Activated CD4-positive, alpha-beta T cell treated with anti-CD3 and anti-CD28 coated beads, Interleukin-2, amount 50 U/mL, for 24 hours (primary cell): ENCODE measurements at regions not wholly inside any gene's neighbourhood (a gene's known extent, or its start where the extent isn't known, plus 50 kb on each side); places are given as distances from the start of the nearest gene placed in this dataset.

Experiments used
- DNase-seq, 2 donors: peaks; one replicate each; pipeline ENCODE4 v3.0.0-alpha.2; 2020; ENCODE audit warnings: low read depth in 1 of 2, low spot score in 1 of 2

DNA sequence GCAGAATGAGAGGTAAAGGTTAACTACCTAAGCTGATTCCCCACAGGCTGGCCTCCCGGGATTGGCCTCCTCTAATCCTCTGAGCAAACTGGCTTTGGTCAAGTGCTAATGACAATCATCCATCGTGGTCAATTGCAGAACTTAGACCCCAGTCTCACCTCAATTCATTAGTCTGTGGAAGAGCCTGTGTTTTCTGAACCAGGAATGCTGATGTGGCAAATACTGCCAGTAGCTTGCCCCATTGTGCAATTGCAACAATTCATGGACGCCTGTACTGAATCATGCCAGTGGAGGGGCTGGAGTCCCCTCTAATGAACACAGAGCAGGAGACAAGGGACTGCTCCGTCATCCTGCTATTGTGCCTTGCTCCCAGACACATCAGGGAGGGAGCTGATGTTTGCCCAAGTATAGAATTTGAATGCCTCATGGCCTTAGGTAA lies 1256.5 kb downstream of the EFNB2 start:
- DNase-seq, result no peak

DNA sequence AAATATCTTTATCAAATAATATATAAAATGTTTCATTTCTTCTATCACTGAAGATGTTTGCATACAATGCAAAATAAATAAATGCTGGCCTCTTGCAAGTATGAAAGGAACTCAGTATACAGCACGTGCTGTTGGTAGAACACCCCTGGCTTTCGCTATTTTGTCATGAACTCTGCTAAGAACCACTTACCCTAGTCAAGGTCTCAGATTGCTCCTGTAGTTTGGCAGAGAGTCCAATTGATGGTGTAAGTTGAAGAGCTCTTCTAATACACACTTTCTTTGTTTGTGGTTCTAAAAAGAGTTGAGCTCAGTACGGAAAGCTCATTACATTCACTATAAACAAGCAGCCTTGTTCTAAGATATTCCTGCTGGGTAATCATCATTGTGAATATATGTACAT lies 1258.9 kb downstream of the EFNB2 start:
- DNase-seq, result no peak

DNA sequence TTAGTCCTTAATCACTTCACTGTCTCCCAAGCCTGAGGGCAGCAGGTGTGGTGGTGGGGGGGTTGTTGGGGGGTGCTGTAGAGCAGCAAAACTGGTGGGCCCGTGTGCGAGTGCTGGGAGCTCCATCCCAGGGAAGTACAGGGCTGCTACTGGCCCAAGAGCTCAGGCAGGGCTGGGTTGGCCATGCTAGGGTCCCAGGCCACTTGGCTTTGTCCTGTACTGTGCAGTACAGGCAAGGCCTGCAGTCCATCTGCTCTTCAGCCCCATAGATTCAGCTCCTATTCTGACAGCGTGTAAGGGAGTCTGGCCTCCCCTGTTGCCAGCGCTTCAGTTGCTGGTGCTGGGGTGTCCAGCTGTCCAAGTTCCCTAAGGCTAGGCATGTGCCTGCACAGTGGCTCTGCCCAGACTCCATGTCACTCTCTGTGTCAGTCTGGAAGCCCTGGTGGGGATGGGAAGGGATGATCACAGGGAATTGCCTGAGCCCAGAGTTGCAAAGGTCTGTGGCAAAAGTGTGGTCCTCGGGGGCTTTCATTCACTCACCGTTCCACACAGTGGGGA lies 1261.7 kb downstream of the EFNB2 start:
- no peak for DNase-seq

DNA sequence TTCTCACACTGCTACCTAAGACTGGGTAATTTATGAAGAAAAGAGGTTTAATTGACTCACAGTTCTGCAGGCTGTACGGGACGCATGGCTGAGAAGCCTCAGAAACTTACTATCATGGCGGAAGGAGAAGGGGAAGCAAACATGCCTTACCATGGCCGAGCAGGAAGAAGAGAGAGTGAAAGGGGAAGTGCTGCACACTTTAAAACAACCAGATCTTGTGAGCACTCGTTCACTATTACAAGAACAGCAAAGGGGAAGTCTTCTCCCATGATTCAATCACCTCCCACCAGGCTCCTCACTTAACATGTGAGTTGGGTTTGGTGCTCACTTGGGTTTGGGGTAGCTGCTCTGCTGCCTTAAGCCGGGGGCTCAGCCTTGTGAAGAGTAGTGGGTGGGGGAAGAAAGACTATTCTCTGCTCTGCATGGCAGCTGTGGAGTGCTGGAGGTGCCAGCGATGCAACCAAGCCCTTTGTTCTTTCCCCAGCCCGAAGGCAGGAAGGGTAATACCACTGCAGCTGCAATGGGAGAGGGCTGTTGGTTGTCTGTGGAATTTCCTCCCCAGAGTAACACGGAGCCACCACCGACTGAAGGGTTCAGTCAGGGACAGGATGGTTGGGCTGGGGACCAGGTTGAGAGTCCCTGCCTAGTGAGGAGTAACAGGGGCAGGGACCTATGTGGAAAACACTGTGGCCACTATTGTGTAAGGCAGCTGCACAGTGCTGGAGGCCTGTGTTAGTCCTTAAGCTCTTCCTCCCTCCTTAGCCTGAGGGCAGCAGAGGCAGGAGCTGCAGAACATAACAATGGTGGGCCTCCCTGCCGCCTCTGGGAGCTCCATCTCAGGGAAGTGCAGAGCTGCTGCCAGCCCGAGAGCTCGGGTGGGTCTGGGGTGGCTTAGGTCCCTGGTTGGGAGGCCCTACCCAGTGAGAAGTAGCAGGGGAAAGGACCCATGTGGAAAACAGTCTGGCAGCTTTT lies 1262.5 kb downstream of the EFNB2 start:
- DNase-seq, result no peak

DNA sequence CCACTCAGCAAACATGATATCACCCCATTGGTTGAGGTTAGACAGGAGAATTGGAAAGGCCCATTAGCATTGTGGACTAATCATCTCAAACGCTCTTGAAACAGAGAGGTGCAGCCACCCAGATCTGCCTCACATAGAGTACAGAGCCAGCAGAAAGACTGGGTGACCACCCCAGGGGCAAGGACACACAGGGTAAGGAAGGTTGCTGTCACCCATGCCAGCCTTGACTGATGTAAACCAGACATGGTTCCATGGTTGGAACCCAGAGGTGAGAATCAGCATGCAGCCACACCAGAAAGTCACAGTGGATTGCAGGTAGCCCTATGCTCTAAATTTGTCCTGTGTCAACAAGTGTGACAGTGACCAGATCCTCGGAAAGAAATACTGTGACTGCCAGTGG lies 1268.8 kb downstream of the EFNB2 start:
- no peak for DNase-seq

DNA sequence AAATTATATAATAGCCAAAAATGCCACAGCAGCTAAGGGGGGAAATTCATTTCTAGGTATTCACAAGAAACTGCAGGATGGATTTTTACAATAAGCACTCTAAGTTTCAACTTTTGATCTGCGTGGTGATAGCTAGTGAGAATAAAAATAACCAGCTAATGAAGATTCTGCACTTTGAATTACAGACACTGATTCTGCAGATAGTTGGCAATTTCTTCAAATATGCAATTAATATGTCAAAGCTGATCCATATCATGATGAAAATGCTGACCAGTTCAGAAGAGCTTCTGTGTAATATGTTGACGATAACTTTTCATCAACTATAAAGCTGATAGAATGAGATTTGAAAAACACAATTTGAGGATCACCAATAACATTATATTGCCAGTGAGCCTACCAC lies 1272.9 kb downstream of the EFNB2 start:
- no peak for DNase-seq

DNA sequence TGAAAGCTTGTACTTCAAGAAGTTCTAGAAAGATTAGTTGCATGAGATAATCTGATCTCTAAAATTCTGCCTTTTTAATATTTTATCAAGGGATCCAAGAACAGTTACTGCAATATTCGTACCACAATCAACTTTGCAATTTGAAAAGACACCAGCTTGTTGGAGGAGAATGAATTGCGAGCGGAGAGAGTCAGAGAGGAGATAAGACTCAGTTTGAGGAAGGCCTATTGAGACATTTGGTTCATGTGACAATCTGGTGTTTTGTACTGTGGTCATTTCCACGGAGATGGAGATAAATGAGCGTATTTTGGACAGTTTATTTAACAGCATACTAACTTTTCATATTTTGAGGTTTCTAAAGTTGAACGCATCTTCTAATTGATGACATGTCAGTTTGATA lies 1276.0 kb downstream of the EFNB2 start:
- no peak for DNase-seq

DNA sequence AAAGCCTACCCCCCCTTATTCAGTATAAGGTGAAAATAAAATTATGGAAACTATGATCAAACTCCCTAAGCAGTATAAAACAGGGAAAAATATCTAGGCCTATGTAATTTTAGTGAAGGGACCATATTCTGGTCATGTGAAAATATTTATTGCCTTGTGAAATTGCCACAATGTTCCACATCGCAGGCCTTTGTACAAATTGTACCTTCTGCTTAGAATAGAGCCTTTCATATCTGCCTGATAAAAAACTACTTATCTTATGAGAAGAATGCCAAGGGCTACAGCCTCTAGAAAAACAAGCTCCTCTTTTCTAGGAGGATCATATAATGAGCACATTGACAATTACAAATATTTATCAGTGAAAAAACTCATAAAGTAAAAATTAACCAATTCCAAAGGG lies 1280.0 kb downstream of the EFNB2 start:
- DNase-seq, result no peak

DNA sequence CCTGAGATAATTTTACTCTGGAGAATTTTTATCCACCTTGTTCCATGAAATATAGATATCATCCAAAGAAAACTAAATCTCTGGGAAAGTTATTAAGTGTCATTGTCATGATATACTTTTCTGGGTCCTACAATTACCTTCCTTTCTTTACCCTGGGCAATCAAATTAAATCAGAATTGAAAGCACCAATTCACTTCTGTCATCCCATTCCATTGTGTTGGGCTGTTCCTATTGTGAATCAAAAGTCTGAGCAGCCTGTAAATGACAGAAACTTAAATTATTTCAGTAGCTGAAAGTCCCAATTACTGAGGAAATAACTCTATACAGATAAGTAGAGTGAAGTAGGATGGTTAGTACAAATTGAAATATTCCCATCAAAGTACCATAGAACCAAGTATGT lies 1284.2 kb downstream of the EFNB2 start:
- no peak for DNase-seq

DNA sequence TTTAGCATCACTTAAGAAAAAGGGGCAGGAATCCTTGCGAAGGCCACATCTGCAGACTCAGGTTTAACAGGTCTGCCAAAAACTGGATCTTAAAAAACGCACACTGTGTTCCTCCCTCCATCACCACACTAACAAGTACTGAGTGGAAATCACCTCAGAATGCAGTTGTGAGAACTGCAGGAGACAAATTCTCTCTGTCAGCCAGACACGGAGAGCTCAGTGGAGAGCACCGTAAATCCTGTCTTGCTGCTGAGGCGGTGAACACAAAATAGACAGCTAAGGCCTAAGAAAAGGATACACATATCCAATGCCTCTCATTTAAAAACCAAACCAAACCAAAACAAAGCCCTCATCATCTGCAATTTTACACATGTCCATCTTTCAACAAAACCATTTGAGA lies 1287.6 kb downstream of the EFNB2 start:
- DNase-seq, result no peak

DNA sequence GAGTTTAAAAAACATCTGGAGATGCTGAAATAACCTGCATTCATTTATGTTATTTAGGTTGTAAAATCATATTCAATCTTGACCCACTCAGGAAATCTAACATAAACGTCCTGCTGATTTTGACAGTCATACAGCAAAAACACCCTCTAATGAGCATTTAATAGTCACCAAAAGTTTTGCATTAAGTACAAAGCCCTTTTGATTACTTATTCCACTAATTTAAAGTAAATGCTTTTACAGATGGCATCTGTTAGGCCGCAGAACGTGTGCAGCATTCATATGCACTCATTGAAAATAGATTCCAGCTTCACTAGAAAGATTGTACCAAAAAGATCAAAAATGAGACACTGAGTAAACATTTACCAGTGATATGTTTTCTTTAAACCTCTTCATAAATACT lies 1295.1 kb downstream of the EFNB2 start:
- no peak for DNase-seq

DNA sequence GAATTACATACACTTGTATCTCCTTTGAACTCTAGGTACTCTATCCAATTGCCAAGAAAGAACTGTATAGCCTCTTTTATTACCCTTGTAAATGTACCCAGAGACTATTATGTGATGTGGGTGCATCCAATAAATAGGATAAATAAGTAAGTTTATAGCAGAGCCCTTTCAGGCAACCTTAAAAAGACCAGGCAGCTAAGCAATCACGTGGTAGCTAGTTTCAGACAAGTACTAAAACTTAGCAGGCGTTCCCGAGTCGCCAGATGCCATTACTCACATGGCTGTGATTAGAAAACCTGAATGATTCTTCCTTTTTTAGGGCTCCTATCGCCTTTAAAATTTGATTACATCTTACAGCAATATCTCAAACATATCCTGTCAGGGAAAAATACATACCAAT lies 1303.0 kb downstream of the EFNB2 start:
- no peak for DNase-seq

DNA sequence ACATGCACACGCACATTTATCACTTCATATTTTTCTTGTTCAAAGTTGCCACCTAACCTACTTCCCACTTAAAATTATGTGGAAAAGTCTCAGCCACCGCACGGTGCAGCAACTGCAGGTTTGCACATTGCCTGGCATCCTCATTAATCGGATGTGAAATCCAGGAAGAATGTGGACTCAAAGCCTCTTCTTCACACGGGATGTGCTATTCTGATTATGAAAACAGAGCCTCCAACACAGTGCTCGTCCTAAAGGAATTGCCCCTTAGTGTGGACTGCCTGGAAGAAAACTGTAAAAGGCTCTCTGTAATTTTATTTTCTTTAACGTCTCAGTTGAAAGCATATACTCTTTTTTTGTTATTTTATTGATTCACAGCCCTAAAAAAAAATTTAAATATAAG lies 1303.5 kb downstream of the EFNB2 start:
- DNase-seq, result no peak

DNA sequence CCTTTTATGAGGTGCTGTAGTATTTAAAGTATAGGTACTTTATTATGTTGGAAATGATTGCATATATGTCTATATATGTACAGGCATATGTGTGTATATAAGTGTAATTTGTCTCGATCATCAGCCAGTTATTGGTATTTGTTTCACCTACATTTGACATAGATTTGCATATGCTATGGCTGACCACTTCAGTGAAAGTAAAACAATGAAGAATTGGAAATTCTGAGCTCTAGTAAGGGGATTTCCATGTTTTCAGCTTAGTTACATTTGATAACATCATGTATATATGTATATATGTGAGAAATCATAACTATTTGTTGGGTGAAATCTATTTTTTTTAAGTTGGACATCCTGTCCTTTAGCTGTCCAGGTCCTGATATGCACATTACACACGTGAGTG lies 1303.9 kb downstream of the EFNB2 start:
- DNase-seq, result no peak

DNA sequence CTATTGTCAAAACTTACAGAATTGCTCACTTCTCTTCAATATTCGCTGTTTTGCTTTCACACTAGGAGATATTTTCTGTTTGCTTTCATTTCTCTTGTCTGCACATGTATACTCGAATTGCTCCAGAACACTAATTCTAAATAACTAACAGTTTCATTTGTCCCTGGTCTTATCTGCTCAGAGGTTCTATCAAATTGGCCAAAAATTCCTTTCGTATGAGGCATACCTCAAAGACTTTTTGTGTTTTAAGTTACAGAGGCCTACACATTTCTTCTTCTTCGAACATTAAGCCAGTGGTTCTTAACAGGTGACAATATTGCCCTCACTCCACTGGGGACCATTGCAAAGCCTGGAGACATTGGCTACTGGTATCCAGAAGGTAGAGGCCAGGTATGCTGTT lies 1314.6 kb downstream of the EFNB2 start:
- DNase-seq, result no peak

DNA sequence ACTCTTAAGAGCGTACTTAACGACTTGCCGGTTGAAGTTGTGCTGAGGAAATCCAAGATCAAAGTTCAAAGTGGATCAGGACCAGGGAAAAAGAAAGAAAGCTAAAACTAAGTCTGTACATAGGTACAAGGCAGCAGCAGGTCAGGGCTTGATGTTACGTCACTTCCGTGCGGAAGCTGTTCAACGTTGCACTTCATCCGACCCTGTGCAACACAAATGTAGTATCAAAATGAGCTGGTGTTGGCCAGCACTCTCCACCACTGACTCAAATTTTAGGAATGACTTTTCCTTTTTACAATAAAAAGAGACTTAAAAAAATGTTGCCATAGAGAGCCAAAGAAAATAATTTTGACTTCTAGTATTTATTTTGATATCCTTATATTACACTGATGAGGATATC lies 1315.4 kb downstream of the EFNB2 start:
- DNase-seq, result no peak

DNA sequence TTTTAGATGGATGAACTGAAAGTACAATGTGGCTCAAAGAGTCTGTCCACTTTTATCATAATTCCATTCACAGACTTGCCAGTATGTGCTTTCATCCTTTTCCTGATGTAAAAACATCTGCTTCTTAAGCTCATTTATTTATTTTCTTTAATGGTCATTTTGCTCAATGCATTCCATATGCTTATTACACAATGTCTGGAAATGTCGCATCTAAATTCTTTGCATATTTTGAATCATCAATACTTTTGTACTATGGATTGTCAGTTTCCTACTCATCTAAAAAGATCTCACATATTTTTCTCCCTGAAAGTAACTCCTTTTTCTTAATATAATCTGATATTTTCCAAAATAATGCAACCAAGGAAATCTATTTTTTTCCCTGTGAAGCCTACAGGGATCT lies 1315.8 kb downstream of the EFNB2 start:
- DNase-seq, result no peak

DNA sequence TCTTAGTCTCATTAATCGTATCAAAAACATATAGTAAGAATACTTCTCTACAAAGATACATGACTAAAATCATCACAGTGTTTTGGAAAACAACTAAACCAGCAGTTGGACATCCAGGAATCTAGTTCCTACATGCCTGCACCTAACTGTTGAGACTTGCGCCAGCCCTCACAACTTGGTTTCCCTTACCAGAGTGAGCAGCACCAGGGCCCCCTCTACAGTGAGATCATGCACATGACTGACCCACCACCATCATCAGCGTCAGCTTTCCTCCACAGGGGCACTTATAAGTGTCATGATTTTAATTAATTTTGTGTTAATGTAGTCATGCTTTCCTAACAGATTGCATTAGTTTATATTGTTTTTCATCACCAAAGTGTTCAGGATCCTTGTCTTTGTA lies 1322.0 kb downstream of the EFNB2 start:
- DNase-seq, result no peak

DNA sequence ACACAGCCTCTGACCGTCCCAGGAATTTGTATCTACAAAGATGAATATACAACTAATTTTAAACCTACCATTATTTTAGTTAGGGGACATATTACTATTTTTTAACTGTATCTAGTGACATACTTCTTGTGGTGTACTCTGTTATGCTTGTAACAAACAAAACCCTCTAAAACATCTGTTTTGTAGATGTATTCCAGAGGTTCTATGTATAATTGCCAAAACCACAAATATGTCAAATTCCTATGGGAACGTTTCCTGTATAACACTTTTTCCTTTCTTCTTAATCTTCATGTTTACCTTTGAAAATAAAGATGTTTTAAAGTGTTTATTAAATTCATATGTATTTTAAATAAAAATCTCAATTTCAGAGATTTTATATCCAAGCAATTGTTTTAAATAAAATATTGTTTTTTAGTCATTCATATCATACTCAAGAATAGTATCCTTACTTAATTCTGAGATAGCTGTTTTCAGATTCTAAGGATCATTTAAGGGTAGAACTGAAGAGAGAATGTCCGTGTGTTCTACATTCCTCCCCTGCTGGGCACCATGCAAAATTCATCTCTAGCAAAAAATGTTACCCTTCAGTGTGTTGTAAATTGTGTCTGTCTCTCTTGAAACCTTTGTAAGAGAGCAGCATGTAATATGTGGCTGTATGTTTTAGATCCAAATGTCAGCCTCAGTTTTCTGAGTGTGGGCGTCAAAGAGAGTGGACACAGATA lies 1327.7 kb downstream of the EFNB2 start:
- DNase-seq, result no peak

DNA sequence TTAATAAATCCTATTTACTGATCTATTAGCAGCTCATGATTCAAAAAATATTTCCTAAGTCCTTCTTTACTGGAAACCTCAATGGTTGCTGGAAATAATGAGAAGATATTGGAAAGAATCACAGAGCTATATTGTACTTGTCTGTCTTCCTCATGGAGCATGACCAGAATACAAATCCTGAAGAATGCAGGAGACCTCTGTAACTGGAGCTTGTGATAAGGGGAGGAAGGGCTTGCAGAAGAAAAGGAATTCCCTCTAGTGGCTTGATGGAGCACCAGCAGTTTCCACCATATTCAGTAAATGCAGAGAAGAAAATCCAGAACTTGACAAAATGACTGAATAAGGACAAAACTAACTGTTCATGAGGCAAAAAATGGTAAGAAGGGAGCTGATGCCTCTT lies 1333.1 kb downstream of the EFNB2 start:
- DNase-seq, result no peak

DNA sequence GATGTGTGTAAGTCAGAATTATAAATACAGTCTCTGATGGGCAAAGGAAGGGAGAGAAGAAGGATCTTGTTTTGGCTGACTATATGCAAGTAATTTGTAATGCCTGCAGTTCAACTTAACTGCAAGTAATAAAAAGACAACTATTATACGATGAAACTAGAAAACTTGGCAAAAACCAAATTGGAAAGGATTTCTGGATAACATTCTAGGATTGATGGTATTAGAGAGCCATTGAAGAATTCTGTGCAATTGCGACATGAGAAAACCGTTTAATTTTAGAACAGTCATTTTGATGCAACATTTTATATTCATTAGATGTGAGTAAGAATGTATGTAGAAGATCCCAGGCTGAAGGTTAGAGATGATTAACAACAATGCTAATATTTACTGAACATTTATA lies 1334.1 kb downstream of the EFNB2 start:
- no peak for DNase-seq

DNA sequence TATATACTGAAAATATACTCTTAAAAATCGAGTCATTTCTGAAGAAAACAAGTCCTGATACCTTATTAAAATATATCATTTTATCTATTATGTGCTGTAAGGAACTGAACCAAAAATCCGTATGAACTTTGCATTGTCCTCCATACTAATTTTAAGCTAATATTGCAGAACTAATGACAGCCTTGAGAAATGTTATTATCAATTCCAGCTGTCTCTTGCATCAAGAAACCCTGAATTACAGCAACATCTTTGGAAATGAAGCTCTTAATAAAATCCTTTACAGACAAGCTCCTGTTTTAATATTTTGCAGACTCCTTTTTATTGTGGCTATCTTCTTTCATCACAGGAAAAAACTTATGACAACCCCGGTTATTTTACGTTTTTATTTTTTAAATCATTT lies 1335.3 kb downstream of the EFNB2 start:
- DNase-seq, result no peak
